Endothelial cell of umbilical vein (primary cell): ENCODE measurements at regions not wholly inside any gene's neighbourhood (a gene's known extent, or its start where the extent isn't known, plus 50 kb on each side); places are given as distances from the start of the nearest gene placed in this dataset.

ENCODE experiments used
- BruUV-seq: library from RNA; stranded (reverse); fragments of 400-500 nt; replicated peaks from 2 replicates; lab custom pipeline; 2021; lab: Mats Ljungman, UMichigan
- CTCF ChIA-PET: fragments of 300-600, 350-600 bp; sonication (Branson Sonifier 250); formaldehyde crosslinking; loops from one replicate; lab custom pipeline; 2021; ENCODE audit warnings: antibody characterized with exemption, inconsistent platforms; lab: Charles Lee
- POLR2A ChIA-PET: fragments of 300-600, 350-600 bp; sonication (Branson Sonifier 250); formaldehyde crosslinking; loops from one replicate; lab custom pipeline; 2021; ENCODE audit warnings: antibody characterized with exemption, inconsistent platforms; lab: Charles Lee
- DNase-seq: peaks from one replicate; pipeline ENCODE4 v3.0.0-alpha.2; 2011; ENCODE audit warnings: low read depth, low spot score
- FAIRE-seq: peaks from 2 replicates; lab custom pipeline; 2011; peaks lifted over from hg19 to GRCh38; lab: Jason Lieb, UNC
- H2AFZ ChIP-seq: 2 replicates; pipeline ENCODE4 v1.6.0; 2012; ENCODE audit warnings: low read depth, low read length, control low read depth, inconsistent platforms
- H3K27ac ChIP-seq: 2 replicates; pipeline ENCODE4 v1.5.1; 2011; ENCODE audit warnings: low read depth, mild to moderate bottlenecking, control low read depth, low read length, moderate library complexity; ENCODE audit not compliant: insufficient read depth
- H3K27me3 ChIP-seq, 2 experiments: 2 replicates each; pipeline versions ENCODE4 v1.6.0 to v1.6.1; 2011; ENCODE audit warnings: low read length in 2 of 2, mixed read lengths in 1 of 2; ENCODE audit not compliant: control insufficient read depth in 2 of 2, insufficient read depth in 2 of 2
- H3K36me3 ChIP-seq, 2 experiments: 2 replicates in 1 of 2; 3 replicates in 1 of 2; pipeline ENCODE4 v1.5.1; 2011; ENCODE audit warnings: low read length in 2 of 2, mild to moderate bottlenecking in 1 of 2, moderate library complexity in 1 of 2; ENCODE audit not compliant: control insufficient read depth in 2 of 2, insufficient read depth in 2 of 2; ENCODE audit errors: extremely low read depth in 1 of 2
- H3K4me1 ChIP-seq: 3 replicates; pipeline ENCODE4 v1.5.1; 2011; ENCODE audit warnings: mild to moderate bottlenecking, low read length; ENCODE audit not compliant: control insufficient read depth, insufficient read depth; ENCODE audit errors: extremely low read depth
- H3K4me2 ChIP-seq: 2 replicates; pipeline ENCODE4 v1.6.1; 2011; ENCODE audit warnings: low read length, control low read depth, mixed read lengths; ENCODE audit not compliant: insufficient read depth
- H3K4me3 ChIP-seq, 3 experiments: fragments of 200-600 bp in 1 of 3; sonication (generic), shearing (Covaris generic) in 1 of 3; replicated peaks in 1 of 3; 2 replicates each; pipeline ENCODE4 v1.5.1; 2011 to 2016; ENCODE audit warnings: control low read depth in 3 of 3, low read length in 3 of 3, mild to moderate bottlenecking in 2 of 3, inconsistent platforms in 1 of 3, low read depth in 1 of 3, moderate library complexity in 1 of 3; ENCODE audit not compliant: insufficient read depth in 1 of 3
- H3K79me2 ChIP-seq: 2 replicates; pipeline ENCODE4 v1.6.0; 2012; ENCODE audit warnings: low read length, inconsistent platforms; ENCODE audit not compliant: control insufficient read depth, insufficient read depth
- H3K9ac ChIP-seq: replicated peaks from 2 replicates; pipeline ENCODE3; 2011; ENCODE audit warnings: low read length, control low read depth; ENCODE audit not compliant: insufficient read depth; ENCODE audit errors: extremely low read depth
- H3K9me1 ChIP-seq: replicated peaks from 3 replicates; pipeline ENCODE4 v1.6.0; 2011; ENCODE audit warnings: mild to moderate bottlenecking, low read length; ENCODE audit not compliant: control insufficient read depth, insufficient read depth; ENCODE audit errors: extremely low read depth
- H3K9me3 ChIP-seq: replicated peaks from 2 replicates; pipeline ENCODE4 v1.5.1; 2012; ENCODE audit warnings: low read length, inconsistent platforms; ENCODE audit not compliant: control insufficient read depth, insufficient read depth
- H4K20me1 ChIP-seq: replicated peaks from 2 replicates; pipeline ENCODE3; 2011; ENCODE audit warnings: mild to moderate bottlenecking, low read length; ENCODE audit not compliant: control insufficient read depth, insufficient read depth; ENCODE audit errors: extremely low read depth
- CTCF ChIP-seq, 2 donors: IDR thresholded peaks; 1 replicate in 1 of 2; 2 replicates in 1 of 2; pipeline ENCODE4 v1.5.1; 2011; ENCODE audit warnings: low read length in 2 of 2, mild to moderate bottlenecking in 2 of 2, moderate library complexity in 2 of 2, control low read depth in 1 of 2, inconsistent platforms in 1 of 2, low read depth in 1 of 2; ENCODE audit not compliant: insufficient read depth in 1 of 2; ENCODE audit errors: extremely low read depth in 1 of 2
- EZH2 ChIP-seq: IDR thresholded peaks from 2 replicates; pipeline ENCODE4 v1.6.1; 2012; ENCODE audit warnings: borderline replicate concordance, low read depth, mild to moderate bottlenecking, moderate library complexity, low read length, inconsistent platforms; ENCODE audit not compliant: severe bottlenecking
- FOS ChIP-seq: IDR thresholded peaks from 2 replicates; pipeline ENCODE4 v1.6.1; 2011; ENCODE audit warnings: mild to moderate bottlenecking, low read length, moderate library complexity, borderline replicate concordance; ENCODE audit not compliant: insufficient read depth
- GATA2 ChIP-seq: IDR thresholded peaks from 2 replicates; pipeline ENCODE4 v1.7.0; 2011; ENCODE audit warnings: low read depth, mild to moderate bottlenecking, moderate library complexity, mixed read lengths, low read length; ENCODE audit not compliant: insufficient read length, insufficient read depth
- JUN ChIP-seq: IDR thresholded peaks from 2 replicates; pipeline ENCODE4 v1.6.1; 2011; ENCODE audit warnings: borderline replicate concordance, low read depth; ENCODE audit not compliant: insufficient read length, insufficient read depth
- MAX ChIP-seq: IDR thresholded peaks from 2 replicates; pipeline ENCODE4 v1.6.1; 2011; ENCODE audit not compliant: insufficient read depth, insufficient read length
- MYC ChIP-seq: IDR thresholded peaks from one replicate; pipeline ENCODE4 v1.6.1; 2011; ENCODE audit warnings: mild to moderate bottlenecking, low read depth, low read length
- POLR2A ChIP-seq: IDR thresholded peaks from 2 replicates; pipeline ENCODE4 v1.6.1; 2012; ENCODE audit warnings: low read depth, mild to moderate bottlenecking, control low read depth, low read length
- POLR2AphosphoS5 ChIP-seq: IDR thresholded peaks from 2 replicates; pipeline ENCODE4 v1.6.1; 2012; ENCODE audit warnings: low read depth, mild to moderate bottlenecking, control low read depth, low read length, moderate library complexity; ENCODE audit not compliant: insufficient read depth
- dilution Hi-C: fragments of 300-500 bp; cut with MboI; formaldehyde crosslinking; loops from one replicate; pipeline ENCODE4 v1.15.0; 2019; ENCODE audit warnings: low sequenced_read_pairs; ENCODE audit not compliant: extremely low pct_ligation_motif_present
- intact Hi-C: fragments of 100-400 bp; cut with micrococcal nuclease; formaldehyde crosslinking; loops from one replicate; pipeline ENCODE4 v1.10.0; 2022

- FAIRE-seq (no peak), DNase-seq (no peak)
- dilution Hi-C loops, result no loop called here
- no peaks in the 10 kb centered on the region for H3K4me1 ChIP-seq
- no peak overlapping the region for H3K9ac ChIP-seq
- H3K4me2 ChIP-seq, result no peak overlapping the region
- H3K4me3 ChIP-seq, result no peak overlapping the region
- H3K9me1 ChIP-seq, result no peaks in the 10 kb centered on the region
- no peaks in the 10 kb centered on the region for H4K20me1 ChIP-seq
- CTCF ChIA-PET, result no interaction called here
- POLR2A ChIA-PET, result no interaction called here
- no peaks in the 10 kb centered on the region for H3K27me3 ChIP-seq
- H3K79me2 ChIP-seq, result no peaks in the 10 kb centered on the region
- H3K36me3 ChIP-seq, result no peaks in the 10 kb centered on the region
- intact Hi-C loops, result no loop called here
- no peak for TF ChIP-seq CTCF (IDR thresholded peaks at IDR 0.05; ENCODE audit: extremely low read depth in 1 of 2, insufficient read depth in 1 of 2, low read depth in 1 of 2, low read length in 2 of 2)
- TF ChIP-seq JUN, result no peak
- TF ChIP-seq MYC, result no peak
- no peak for TF ChIP-seq MAX
- no peak for TF ChIP-seq POLR2A
- no peak for TF ChIP-seq EZH2
- no peak for TF ChIP-seq GATA2
- no peak for TF ChIP-seq FOS
- no peak for TF ChIP-seq POLR2AphosphoS5
- H2AFZ ChIP-seq, result no peak overlapping the region
- peaks cover 2% of the 10 kb centered on the region for H3K9me3 ChIP-seq
- BruUV-seq, result no TSS peak
- no peak overlapping the region for H3K27ac ChIP-seq
These were observed 166.5 kb upstream of the SALL3 start for GRCh38 chr18:78813156-78813555.
